ENCODE measurements at regions not wholly inside any gene's neighbourhood (a gene's known extent, or its start where the extent isn't known, plus 50 kb on each side); places are given as distances from the start of the nearest gene placed in this dataset.

DNA sequence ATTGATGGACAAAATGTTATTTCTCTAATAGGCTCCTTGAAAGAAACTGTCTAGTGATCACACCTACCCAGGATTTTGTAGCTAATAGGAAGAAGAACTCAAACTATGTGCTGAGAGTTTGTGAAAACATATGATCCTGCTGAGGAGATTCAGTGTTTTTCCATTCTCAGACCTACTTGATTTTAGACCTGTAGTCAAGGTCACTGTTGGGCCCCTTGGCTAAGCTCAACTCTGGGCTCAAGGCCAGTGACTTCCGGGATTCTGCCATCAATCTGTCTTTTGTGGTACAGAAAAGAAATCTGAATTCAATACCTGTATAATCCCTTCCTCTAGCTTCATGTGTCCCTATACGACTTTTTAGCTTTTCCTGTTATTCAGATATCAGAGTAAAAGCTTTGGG is 79.7 kb upstream of the FERD3L start:
- no peak for DNase-seq (ENCODE audit: low read depth)
- H3K4me3 ChIP-seq (ENCODE audit: low read length) = no peak overlapping the region
- TF ChIP-seq CTCF (conservative IDR thresholded peaks at IDR 0.05; ENCODE audit: low read length) = no peak

DNA sequence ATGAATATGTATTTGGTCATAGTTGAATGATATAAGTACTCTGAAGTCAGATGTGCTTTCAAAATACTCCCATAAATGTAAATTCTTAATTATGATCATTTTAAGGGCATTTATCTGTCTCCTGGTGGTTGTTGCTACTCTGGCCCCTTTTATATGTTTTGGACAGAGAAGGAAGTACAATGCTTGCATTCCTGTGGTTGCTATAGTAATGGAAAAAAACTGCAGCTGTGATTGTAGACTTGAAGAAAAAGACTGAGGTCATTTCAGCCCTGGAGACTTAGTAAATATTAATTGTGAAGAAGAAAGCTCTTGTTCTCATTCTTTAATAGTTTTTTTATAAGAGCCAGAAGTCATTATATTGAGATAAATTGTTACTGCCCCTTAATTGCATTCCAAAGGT is 70.2 kb upstream of the FERD3L start:
- no peak for TF ChIP-seq CTCF (conservative IDR thresholded peaks at IDR 0.05; ENCODE audit: low read length)
- no peak overlapping the region for H3K4me3 ChIP-seq (ENCODE audit: low read length)
- peak; percentile 74 for DNase-seq (ENCODE audit: low read depth)

DNA sequence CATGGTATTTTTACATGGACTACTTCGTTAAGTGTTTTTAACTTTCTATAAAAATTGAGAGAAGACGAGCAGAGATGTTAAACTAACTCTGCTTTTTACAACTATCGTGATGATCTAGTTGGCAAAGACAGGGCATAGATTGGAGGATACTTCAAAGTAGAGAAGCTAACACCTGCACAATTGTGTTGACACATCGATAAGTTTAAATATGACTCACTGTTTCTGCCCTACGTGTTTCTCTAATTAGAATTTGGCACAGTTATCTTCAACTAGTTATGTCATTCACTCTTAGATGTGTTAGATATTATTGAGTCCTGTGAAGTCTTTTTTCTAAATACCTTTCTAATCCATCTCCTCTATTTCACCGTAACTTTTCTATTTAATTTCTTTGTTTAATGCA is 68.5 kb upstream of the FERD3L start:
- H3K4me3 ChIP-seq (ENCODE audit: low read length) = no peak overlapping the region
- DNase-seq (ENCODE audit: low read depth) = no peak
- no peak for TF ChIP-seq CTCF (conservative IDR thresholded peaks at IDR 0.05; ENCODE audit: low read length)

DNA sequence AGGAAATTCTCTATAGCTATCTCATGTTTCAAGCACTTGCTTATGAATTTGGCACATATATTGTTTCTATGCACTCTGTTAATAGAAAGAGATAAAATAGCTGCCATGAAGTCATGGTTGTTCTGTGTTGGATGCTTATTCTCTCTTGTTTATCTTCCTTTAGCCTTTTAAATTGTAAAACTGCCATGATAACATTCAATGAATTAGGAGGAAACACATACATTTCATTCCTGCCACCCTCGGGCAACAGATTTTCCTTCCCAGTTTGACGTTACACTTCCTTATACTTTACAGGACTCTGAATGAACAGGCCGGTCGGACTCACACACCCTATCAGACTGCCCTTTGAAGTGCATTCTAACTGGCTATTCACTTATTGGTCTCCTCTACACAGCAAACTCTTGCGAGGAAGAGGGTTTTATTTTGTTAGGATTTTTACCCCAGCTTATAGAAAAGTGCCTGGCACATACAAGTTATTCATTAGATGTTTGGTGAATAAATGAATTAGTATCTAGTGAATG is 65.7 kb upstream of the FERD3L start:
- TF ChIP-seq CTCF (conservative IDR thresholded peaks at IDR 0.05; ENCODE audit: low read length) = no peak
- H3K4me3 ChIP-seq (ENCODE audit: low read length) = no peak overlapping the region
- DNase-seq (ENCODE audit: low read depth) = no peak

GRCh38 chr7:19209166-19209696 is 64.0 kb upstream of the FERD3L start:
- no peak overlapping the region for H3K4me3 ChIP-seq (ENCODE audit: low read length)
- DNase-seq (ENCODE audit: low read depth) = no peak
- TF ChIP-seq CTCF (conservative IDR thresholded peaks at IDR 0.05; ENCODE audit: low read length) = no peak

DNA sequence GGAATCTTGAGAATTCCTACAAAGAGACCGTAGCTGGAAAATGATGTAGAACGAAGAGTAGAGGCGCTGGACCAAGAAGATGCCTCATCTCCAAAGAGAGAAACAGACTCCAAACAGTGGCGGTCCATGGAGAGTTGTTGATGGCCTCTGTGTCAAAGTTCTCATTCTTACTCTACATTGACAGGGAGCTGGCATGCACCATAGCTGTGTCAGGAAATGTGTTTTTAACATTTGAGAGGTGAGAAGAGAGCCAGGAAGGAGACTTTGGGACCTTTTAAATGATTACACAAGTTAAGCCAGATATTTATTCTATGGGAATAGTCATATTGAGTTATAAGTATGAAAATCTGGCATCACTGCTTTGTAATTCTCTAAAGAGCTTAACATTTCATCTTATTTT is 61.5 kb upstream of the FERD3L start:
- no peak for DNase-seq (ENCODE audit: low read depth)
- no peak overlapping the region for H3K4me3 ChIP-seq (ENCODE audit: low read length)
- no peak for TF ChIP-seq CTCF (conservative IDR thresholded peaks at IDR 0.05; ENCODE audit: low read length)

DNA sequence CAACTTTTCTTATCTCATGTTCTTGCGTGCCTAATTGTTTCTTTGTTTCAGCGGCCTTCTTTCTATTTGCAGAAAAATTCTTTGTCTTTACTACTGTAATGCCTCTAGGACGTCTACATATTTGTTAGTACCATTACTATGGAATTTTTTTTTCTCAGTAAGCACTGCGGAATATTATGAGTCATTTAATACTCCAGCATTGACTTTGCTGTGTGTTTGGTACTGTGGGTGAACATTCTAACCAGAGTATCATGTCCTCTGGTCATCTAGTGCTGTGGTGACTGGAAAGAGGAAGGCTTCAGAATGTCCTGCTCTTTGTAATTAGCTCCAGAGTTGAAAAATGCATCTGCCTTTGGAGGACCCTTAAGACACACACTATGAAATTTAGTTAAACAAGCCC is 58.5 kb upstream of the FERD3L start:
- no peak overlapping the region for H3K4me3 ChIP-seq (ENCODE audit: low read length)
- TF ChIP-seq CTCF (conservative IDR thresholded peaks at IDR 0.05; ENCODE audit: low read length) = no peak
- DNase-seq (ENCODE audit: low read depth) = no peak

Measured in AG10803 (cell line).